Prostate gland (tissue), 2 donors: ENCODE measurements at regions not wholly inside any gene's neighbourhood (a gene's known extent, or its start where the extent isn't known, plus 50 kb on each side); places are given as distances from the start of the nearest gene placed in this dataset.

Experiments
- DNase-seq: peaks from one replicate; pipeline ENCODE4 v3.0.0-alpha.2; 2019; ENCODE audit warnings: low spot score
- H3K27ac ChIP-seq, 2 donors: fragments of 200-600 bp; sonication (generic); 2 replicates each; pipeline ENCODE4 v1.5.1; 2017 to 2019
- H3K27me3 ChIP-seq: fragments of 200-600 bp; sonication (generic); replicated peaks from 2 replicates; pipeline ENCODE4 v1.5.1; 2019; ENCODE audit not compliant: insufficient read depth
- H3K36me3 ChIP-seq, 2 donors: fragments of 200-600 bp; sonication (generic); 1 replicate in 1 of 2; 2 replicates in 1 of 2; pipeline versions ENCODE4 v1.5.1 to v1.8.1; 2017 to 2019
- H3K4me1 ChIP-seq: fragments of 200-600 bp; sonication (generic); replicated peaks from 2 replicates; pipeline ENCODE4 v1.5.1; 2019
- H3K4me3 ChIP-seq, 2 donors: fragments of 200-600 bp; sonication (generic); 2 replicates each; pipeline ENCODE4 v1.5.1; 2017 to 2019
- H3K9me3 ChIP-seq: fragments of 200-600 bp; sonication (generic); 2 replicates; pipeline ENCODE4 v1.5.1; 2017
- POLR2A ChIP-seq: fragments of 450-650 bp; IDR thresholded peaks from one replicate; pipeline ENCODE4 v1.6.1; 2016; ENCODE audit warnings: antibody characterized with exemption, mild to moderate bottlenecking
- POLR2AphosphoS5 ChIP-seq: sonication (generic); formaldehyde crosslinking; IDR thresholded peaks from one replicate; pipeline ENCODE4 v1.6.1; 2017; ENCODE audit warnings: antibody characterized with exemption
- WGBS: methylation state at CpG from one replicate; pipeline ENCODE4 v1.1.5; 2018; 5-methylcytosine and 5-hydroxymethylcytosine counted together
- intact Hi-C: fragments of 100-400 bp; cut with DNase I; formaldehyde crosslinking; loops from one replicate; pipeline ENCODE4 v1.14.2; 2022
- TF ChIP-seq, protein P1 (sequence below), 4 experiments: fragments of 200-600 bp in 2 of 4; fragments of 450-650 bp in 2 of 4; sonication (generic) in 2 of 4; IDR thresholded peaks; 1 replicate in 3 of 4; 2 replicates in 1 of 4; pipeline ENCODE4 v1.5.1; 2016 to 2019; ENCODE audit warnings: antibody characterized with exemption in 4 of 4, mild to moderate bottlenecking in 2 of 4, moderate library complexity in 2 of 4

DNA sequence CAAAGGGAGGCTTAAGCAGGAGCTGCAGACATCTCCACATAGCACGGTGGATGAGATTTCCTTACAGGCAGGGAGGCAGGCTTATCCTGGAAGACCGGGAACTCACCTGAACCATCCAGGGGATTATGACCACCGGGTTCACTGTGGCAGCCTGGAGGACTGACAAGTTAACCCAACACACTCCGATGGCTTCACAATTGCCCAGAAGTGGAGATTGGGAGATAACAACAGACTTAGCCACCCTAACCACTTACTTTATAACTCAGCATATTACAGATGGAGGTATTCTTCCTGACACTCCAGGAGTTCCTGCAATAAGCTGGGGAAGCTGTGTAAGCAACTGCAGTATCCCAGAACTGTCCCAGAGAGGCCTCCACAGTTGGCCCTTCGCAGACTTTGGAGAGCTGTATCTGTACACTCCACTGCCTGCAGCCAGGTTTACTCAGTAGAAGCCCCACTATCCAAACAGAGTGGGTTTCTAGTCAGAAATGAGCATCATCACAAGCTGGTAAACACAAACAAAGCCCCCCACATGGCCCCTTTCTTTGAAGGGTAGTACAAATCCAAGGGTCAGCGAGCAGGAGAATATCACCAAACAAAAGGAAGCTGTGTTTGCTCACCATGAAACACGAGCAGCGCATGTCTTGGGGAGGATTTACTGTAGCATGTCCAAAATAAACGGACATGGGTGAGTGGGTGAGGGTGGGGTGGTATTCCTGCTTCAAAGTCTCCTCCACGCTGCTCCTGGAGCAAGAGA is 462.2 kb downstream of the RASEF start:
- TF ChIP-seq POLR2AphosphoS5, result no peak
- intact Hi-C loops, result loop anchor here (10.0 kb wide), 4 partner anchors 756 to 1996 kb away; partner anchors contain the start of gene TLE1
- DNase-seq, result no peak
- no peaks in the 10 kb centered on the region for H3K4me1 ChIP-seq
- no peaks in the 10 kb centered on the region for H3K27me3 ChIP-seq
- 53% methylated on average over 10 of the region's 10 CpGs for WGBS
- H3K4me3 ChIP-seq, result no peak overlapping the region
- H3K36me3 ChIP-seq, result no peaks in the 10 kb centered on the region
- H3K9me3 ChIP-seq, result no peaks in the 10 kb centered on the region
- H3K27ac ChIP-seq, result no peak overlapping the region

DNA sequence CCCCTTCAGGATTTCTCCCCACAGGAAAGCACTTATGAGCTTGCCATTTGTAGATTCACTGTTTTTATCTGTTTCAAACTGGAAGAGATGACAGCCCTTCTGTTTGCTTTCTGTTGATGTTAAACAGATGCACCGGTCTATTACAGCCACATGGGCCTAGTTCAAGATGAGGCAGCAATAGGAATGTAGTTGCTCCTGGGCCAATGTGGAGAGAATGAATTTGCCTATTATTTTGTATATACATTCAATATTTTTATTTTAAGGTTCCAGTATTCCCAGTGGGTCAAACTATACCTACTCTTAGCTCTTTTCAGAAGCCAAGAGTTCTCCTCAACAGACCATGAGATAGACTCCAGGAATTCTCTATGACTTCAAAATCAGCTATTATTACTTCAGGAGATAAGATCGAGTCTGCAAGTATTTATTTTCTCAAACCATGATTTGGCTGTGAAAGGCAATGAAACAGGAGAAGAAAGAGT is 461.6 kb downstream of the RASEF start:
- DNase-seq, result no peak
- H3K27me3 ChIP-seq, result no peaks in the 10 kb centered on the region
- H3K4me3 ChIP-seq, result no peak overlapping the region
- WGBS, result 32% methylated on average over 2 of the region's 2 CpGs
- TF ChIP-seq POLR2A (no peak), POLR2AphosphoS5 (no peak)
- TF ChIP-seq, protein P1, sequence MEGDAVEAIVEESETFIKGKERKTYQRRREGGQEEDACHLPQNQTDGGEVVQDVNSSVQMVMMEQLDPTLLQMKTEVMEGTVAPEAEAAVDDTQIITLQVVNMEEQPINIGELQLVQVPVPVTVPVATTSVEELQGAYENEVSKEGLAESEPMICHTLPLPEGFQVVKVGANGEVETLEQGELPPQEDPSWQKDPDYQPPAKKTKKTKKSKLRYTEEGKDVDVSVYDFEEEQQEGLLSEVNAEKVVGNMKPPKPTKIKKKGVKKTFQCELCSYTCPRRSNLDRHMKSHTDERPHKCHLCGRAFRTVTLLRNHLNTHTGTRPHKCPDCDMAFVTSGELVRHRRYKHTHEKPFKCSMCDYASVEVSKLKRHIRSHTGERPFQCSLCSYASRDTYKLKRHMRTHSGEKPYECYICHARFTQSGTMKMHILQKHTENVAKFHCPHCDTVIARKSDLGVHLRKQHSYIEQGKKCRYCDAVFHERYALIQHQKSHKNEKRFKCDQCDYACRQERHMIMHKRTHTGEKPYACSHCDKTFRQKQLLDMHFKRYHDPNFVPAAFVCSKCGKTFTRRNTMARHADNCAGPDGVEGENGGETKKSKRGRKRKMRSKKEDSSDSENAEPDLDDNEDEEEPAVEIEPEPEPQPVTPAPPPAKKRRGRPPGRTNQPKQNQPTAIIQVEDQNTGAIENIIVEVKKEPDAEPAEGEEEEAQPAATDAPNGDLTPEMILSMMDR (IDR thresholded peaks at IDR 0.05), result no peak
- H3K4me1 ChIP-seq, result peaks cover 3% of the 10 kb centered on the region
- intact Hi-C loops, result loop anchor here (10.0 kb wide), 4 partner anchors 757 to 1997 kb away; partner anchors contain the start of gene TLE1
- H3K9me3 ChIP-seq, result no peaks in the 10 kb centered on the region
- H3K27ac ChIP-seq, result no peak overlapping the region
- no peaks in the 10 kb centered on the region for H3K36me3 ChIP-seq

DNA sequence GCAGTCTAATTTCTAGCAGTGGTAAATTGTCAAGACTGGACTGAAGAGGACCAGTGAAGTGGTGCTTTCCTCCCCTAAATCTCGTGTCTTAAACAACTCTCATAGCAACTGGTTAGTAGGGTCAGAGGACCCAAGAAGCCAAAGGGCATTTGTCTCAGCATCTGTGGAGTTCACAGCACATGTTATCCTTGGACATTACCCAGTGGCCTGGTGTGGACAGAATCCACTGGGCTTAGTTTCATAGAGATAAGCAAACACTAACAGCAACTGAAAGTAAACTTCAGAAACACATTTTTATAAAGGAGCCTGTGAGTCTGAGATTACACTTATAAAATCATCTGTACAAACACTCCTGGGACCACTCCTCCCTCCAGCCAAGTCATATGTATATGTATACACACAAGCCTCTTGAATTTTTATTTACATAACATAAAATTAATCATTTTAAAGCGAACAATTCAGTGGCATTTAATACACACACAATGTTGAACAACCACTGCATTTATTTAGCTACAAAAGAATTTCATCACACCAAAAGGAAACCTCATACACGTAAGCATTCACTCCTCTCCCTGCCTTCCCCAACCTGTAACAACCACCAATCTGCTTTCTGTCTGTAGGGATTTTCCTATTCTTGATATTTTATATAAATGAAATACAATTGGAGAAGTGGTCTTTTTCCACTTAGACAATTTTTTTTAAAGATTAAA is 457.8 kb downstream of the RASEF start:
- WGBS, result 39% methylated on average over 3 of the region's 3 CpGs
- Histone ChIP-seq H3K27me3 (no peaks in the 10 kb centered on the region), H3K9me3 (no peaks in the 10 kb centered on the region), H3K36me3 (no peaks in the 10 kb centered on the region), H3K4me3 (no peak overlapping the region), H3K4me1 (peaks cover 5% of the 10 kb centered on the region), H3K27ac (no peak overlapping the region)
- intact Hi-C loops, result loop anchor here (5.0 to 10.0 kb wide), 5 partner anchors 73 to 2000 kb away; partner anchors contain the start of gene TLE1
- TF ChIP-seq POLR2A (no peak), POLR2AphosphoS5 (peak; percentile 21)
- DNase-seq, result peak; percentile 17

DNA sequence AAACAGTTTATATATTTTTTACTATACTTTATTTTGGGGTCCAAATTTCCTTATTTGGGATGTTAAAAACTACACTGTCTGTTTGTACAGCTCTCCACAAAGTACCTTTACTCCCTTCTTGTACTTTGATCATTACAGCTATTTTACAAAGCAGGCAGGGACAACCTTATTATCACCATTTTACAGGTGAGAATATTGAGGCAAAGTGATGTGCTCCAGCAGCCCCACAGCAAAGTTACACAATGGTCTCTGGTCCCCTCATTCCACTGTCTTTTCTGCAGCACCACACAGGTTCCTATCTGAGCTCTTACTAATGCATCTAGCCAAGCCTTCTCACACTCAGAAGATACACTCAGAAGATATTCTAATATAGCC is 457.3 kb downstream of the RASEF start:
- intact Hi-C loops, result loop anchor here (5.0 to 10.0 kb wide), 5 partner anchors 73 to 2001 kb away; partner anchors contain the start of gene TLE1
- Histone ChIP-seq H3K9me3 (no peaks in the 10 kb centered on the region), H3K4me1 (peaks cover 5% of the 10 kb centered on the region), H3K36me3 (no peaks in the 10 kb centered on the region), H3K27ac (no peak overlapping the region), H3K4me3 (no peak overlapping the region), H3K27me3 (no peaks in the 10 kb centered on the region)
- DNase-seq, result no peak
- no peak for TF ChIP-seq POLR2AphosphoS5
- no peak for TF ChIP-seq POLR2A
- TF ChIP-seq, protein P1 (IDR thresholded peaks at IDR 0.05), result no peak

DNA sequence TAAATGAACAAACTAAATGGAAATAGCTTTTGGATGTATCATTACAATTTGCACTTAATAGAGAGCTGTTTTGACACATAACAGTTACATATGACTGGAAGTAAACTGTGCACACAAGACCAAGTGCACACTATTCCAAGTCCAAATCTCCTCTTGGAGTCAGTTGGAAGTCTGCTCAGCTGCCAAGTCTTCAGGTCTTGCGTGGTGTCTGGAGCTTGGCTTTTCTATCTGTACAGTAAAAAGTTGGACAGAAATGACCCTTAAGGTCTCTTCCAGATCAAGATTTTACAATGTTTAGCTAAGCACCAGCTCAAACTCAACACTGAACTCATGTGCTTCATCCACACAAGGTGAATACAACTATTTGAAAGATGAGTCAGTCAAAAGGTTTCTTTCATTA is 456.9 kb downstream of the RASEF start:
- Histone ChIP-seq H3K9me3 (no peaks in the 10 kb centered on the region), H3K4me3 (no peak overlapping the region), H3K36me3 (no peaks in the 10 kb centered on the region), H3K27ac (no peak overlapping the region), H3K4me1 (peaks cover 5% of the 10 kb centered on the region), H3K27me3 (no peaks in the 10 kb centered on the region)
- WGBS, result 22% methylated on average over 1 of the region's 1 CpG
- intact Hi-C loops, result loop anchor here (5.0 to 10.0 kb wide), 5 partner anchors 74 to 2001 kb away; partner anchors contain the start of gene TLE1
- DNase-seq, result no peak
- TF ChIP-seq, protein P1 (IDR thresholded peaks at IDR 0.05), result no peak
- TF ChIP-seq POLR2AphosphoS5 (no peak), POLR2A (no peak)
